Mesothelial cell of epicardium (in vitro differentiated cells): ENCODE measurements at regions not wholly inside any gene's neighbourhood (a gene's known extent, or its start where the extent isn't known, plus 50 kb on each side); places are given as distances from the start of the nearest gene placed in this dataset.
"Not testable (repeated sequence)": the region's sequence is repeated elsewhere in the genome, so short reads cannot be mapped to it uniquely, and the experiment has no call there.

ENCODE experiments used
- DNase-seq, 2 experiments: peaks; one replicate each; pipeline ENCODE4 v3.0.0; 2021; ENCODE audit warnings: low spot score in 2 of 2; ENCODE audit not compliant: unreplicated experiment in 2 of 2
- H3K27ac Mint-ChIP-seq: 2 replicates; pipeline ENCODE4 v1.8.0; 2021; ENCODE audit warnings: mixed read lengths
- H3K27me3 Mint-ChIP-seq: 2 replicates; pipeline ENCODE4 v1.8.0; 2021; ENCODE audit warnings: low read depth, mixed read lengths
- H3K36me3 Mint-ChIP-seq: 2 replicates; pipeline ENCODE4 v1.8.0; 2021; ENCODE audit warnings: mixed read lengths
- H3K4me1 Mint-ChIP-seq: 2 replicates; pipeline ENCODE4 v1.8.0; 2021; ENCODE audit warnings: mixed read lengths
- H3K4me3 Mint-ChIP-seq: 2 replicates; pipeline ENCODE4 v1.8.0; 2021; ENCODE audit warnings: mild to moderate bottlenecking, moderate library complexity, mixed read lengths
- H3K9me3 Mint-ChIP-seq: 2 replicates; pipeline ENCODE4 v1.8.0; 2021; ENCODE audit warnings: mixed read lengths
- TF ChIP-seq, protein P1 (sequence below): fragments of 200-600 bp; sonication (generic); IDR thresholded peaks from one replicate; pipeline ENCODE4 v1.5.0; 2021; ENCODE audit warnings: antibody characterized with exemption; ENCODE audit not compliant: unreplicated experiment

DNA sequence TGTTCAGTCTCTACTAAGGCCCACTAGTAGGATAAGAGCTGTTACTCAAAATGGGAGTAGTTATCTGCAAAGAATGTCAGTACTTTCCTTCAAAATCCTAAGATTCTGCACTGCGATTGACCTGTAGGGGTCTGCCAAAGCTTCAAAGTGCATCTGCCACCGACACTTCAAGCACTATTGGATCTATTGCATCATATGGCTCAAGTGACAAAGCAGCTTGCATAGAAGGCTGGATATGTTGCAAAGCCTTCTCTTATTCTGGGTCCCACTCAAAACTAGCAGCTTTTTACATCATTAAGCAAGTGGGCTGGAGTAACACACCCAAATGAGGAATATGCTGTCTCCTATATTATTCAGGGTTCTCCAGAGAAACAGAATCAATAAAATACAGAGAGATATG is 115.4 kb upstream of the EMCN start:
- Mint-ChIP-seq H3K4me1 (no peaks in the 10 kb centered on the region), H3K4me3 (no peak overlapping the region), H3K27ac (no peak overlapping the region), H3K36me3 (no peaks in the 10 kb centered on the region), H3K9me3 (peaks cover 19% of the 10 kb centered on the region), H3K27me3 (no peaks in the 10 kb centered on the region)
- DNase-seq: no peak
- TF ChIP-seq, protein P1, sequence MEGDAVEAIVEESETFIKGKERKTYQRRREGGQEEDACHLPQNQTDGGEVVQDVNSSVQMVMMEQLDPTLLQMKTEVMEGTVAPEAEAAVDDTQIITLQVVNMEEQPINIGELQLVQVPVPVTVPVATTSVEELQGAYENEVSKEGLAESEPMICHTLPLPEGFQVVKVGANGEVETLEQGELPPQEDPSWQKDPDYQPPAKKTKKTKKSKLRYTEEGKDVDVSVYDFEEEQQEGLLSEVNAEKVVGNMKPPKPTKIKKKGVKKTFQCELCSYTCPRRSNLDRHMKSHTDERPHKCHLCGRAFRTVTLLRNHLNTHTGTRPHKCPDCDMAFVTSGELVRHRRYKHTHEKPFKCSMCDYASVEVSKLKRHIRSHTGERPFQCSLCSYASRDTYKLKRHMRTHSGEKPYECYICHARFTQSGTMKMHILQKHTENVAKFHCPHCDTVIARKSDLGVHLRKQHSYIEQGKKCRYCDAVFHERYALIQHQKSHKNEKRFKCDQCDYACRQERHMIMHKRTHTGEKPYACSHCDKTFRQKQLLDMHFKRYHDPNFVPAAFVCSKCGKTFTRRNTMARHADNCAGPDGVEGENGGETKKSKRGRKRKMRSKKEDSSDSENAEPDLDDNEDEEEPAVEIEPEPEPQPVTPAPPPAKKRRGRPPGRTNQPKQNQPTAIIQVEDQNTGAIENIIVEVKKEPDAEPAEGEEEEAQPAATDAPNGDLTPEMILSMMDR: no peak

DNA sequence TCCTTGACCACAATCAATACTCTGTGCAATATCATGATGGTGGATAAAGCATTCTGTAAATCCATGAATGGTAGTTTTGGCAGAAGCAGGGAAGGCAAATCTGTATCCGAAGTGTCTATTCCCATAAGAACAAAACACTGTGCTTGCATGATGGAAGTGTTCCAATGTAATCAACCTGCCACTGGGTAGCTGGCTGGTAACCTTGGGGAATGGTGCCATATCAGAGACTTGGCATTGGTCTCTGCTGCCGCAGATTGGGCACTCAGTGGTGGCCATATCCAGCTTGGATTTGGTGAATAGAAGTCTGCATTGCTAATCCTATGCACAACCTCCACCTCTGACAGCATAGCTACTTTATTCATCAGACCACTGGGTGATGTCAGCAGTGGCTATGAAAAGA is 114.3 kb upstream of the EMCN start:
- TF ChIP-seq, protein P1: no peak
- no peak for DNase-seq
- H3K27me3 Mint-ChIP-seq: no peaks in the 10 kb centered on the region
- H3K4me3 Mint-ChIP-seq: no peak overlapping the region
- no peak overlapping the region for H3K27ac Mint-ChIP-seq
- H3K9me3 Mint-ChIP-seq: peaks cover 9% of the 10 kb centered on the region
- no peaks in the 10 kb centered on the region for H3K4me1 Mint-ChIP-seq
- H3K36me3 Mint-ChIP-seq: no peaks in the 10 kb centered on the region

DNA sequence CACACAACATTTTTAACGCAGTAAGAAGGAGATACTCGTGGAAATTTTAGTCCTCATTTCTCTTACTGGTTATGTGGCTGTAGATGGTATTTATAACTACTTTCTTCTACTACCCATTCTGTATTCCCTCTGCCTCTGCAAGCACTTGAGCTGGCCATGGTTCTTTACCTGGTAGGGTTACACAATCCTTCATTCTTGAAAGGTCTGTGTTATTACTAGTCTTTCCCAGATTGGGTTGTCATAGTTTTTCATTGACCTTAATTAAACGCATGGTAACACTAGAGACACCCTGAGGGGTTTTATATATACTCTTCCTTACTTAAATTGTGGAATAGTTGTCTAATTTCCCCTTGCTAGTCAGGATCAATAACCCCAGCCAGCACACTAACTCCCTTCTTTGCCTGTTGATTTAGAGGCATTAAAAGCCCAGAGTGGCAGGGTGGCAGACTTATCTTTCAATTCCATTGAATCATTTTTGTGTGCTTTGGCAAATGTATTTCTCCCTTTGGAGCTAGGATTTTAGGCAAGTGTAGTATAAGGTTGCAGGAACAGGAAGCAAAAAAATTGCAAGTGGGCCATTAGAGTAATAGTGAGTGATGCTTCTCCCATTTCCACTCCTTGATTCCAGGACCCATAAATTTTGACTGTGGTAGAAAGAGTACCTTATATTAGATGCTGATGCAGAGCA is 113.6 kb upstream of the EMCN start:
- Mint-ChIP-seq H3K27ac (no peak overlapping the region), H3K9me3 (peaks cover 2% of the 10 kb centered on the region), H3K4me3 (no peak overlapping the region), H3K36me3 (no peaks in the 10 kb centered on the region), H3K27me3 (no peaks in the 10 kb centered on the region), H3K4me1 (no peaks in the 10 kb centered on the region)
- TF ChIP-seq, protein P1: no peak
- no peak for DNase-seq

DNA sequence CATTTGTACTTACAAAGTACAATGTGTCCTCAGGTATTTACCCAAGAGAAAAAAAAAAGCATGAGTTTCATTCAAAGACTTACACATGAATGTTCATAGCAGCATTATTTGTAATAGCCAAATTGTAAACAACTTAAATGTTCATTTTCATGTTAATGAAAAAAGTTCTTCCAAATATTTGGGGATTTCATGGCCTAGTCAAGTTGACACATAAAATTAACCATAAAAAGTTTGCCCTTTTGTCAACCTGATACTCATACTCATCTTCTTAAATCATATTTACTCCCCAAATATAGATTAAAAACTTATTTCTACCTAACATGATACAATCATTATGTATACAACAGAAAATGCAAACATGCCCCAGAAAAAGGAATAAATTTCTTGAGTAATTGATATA is 112.5 kb upstream of the EMCN start:
- Mint-ChIP-seq H3K4me1 (no peaks in the 10 kb centered on the region), H3K36me3 (no peaks in the 10 kb centered on the region), H3K27me3 (no peaks in the 10 kb centered on the region), H3K27ac (no peak overlapping the region), H3K4me3 (no peak overlapping the region), H3K9me3 (peaks cover 7% of the 10 kb centered on the region)
- DNase-seq: no peak
- TF ChIP-seq, protein P1: no peak

DNA sequence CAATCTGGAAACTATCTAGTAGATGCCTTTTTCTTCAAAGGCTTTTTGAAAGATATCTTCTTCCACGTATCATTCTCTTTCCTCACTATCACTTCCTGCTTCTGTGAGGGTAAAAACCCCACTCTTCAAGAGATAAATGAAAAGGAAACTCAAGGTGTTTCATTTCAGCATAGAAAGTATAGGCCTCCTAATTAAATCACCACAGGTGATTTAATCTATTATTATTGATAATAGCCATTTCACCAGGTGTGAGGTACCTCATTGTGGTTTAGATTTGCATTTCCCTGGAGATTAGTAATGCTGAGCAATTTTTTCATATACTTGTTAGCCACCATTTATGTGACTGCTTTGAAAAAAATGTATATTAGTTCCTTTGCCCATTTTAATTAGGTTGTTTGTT is 92.0 kb upstream of the EMCN start:
- Mint-ChIP-seq H3K36me3 (no peaks in the 10 kb centered on the region), H3K27me3 (no peaks in the 10 kb centered on the region), H3K27ac (no peak overlapping the region), H3K4me1 (no peaks in the 10 kb centered on the region), H3K4me3 (no peak overlapping the region), H3K9me3 (no peaks in the 10 kb centered on the region)
- DNase-seq: no peak
- TF ChIP-seq, protein P1: no peak

DNA sequence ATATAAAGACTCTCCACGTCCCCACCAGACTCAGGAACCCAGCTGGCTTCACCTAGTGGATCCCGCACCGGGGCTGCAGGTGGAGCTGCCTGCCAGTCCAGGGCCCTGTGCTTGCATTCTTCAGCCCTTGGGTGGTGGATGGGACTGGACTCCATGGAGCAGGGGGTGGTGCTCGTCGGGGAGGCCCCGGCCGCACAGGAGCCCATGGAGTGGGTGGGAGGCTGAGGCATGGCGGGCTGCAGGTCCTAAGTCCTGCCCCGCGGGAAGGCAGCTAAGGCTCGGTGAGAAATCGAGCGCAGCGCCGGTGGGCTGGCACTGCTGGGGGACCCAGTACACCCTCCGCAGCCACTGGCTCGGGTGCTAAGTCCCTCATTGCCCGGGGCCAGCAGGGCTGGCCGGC is 90.8 kb upstream of the EMCN start:
- not testable (repeated sequence) for H3K27ac Mint-ChIP-seq, H3K4me1 Mint-ChIP-seq, H3K27me3 Mint-ChIP-seq, DNase-seq, H3K36me3 Mint-ChIP-seq, H3K4me3 Mint-ChIP-seq, H3K9me3 Mint-ChIP-seq
